GM19467 (cell line): ENCODE measurements at regions not wholly inside any gene's neighbourhood (a gene's known extent, or its start where the extent isn't known, plus 50 kb on each side); places are given as distances from the start of the nearest gene placed in this dataset.

Experiments used
- ATAC-seq: cut with Tn5 transposase; IDR thresholded peaks from one replicate; pipeline ENCODE4 v1.9.1; 2021; ENCODE audit warnings: mild to moderate bottlenecking, moderate library complexity; ENCODE audit not compliant: unreplicated experiment

- ATAC-seq: no peak
These were observed 718.9 kb upstream of the FANCL start for GRCh38 chr2:58959996-58960395.

DNA sequence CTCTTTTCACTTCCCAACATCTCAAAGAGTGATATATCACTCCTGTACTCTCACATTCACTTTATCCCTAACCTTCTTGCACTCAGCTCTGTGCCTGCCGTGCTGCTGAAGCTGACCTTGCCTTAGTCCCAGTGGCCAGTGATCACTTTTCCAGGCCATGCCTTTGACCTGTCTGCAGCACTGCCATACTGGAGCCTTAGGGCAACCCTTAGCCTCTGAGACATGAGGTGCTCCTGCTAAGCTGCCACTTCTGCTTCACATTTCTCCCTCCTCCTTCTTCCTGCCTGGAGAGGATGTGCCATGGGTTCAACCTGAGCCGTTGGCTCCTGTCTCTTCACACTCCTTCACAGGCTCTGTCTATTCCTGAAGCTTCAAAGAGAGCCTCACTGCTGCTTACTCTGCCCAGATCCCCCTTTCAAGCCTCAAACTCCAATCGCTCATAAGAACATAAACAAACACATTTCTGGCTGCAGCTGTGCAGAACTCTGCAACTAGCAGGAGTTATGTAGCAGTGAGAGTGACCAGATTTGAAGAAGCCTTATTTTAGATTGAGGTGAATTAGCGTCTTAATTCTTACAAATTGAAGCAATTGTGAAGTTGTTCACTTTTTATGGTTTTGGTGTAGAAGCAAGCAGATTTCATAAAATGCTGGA is 716.2 kb upstream of the FANCL start:
- ATAC-seq: no peak

GRCh38 chr2:58954880-58955385 is 713.8 kb upstream of the FANCL start:
- no peak for ATAC-seq

- no peak for ATAC-seq
These were observed 710.6 kb upstream of the FANCL start for GRCh38 chr2:58951722-58952121.

- ATAC-seq: no peak
These were observed 709.8 kb upstream of the FANCL start for GRCh38 chr2:58950795-58951462.

- ATAC-seq: no peak
These were observed 698.3 kb upstream of the FANCL start for GRCh38 chr2:58939388-58939787.

DNA sequence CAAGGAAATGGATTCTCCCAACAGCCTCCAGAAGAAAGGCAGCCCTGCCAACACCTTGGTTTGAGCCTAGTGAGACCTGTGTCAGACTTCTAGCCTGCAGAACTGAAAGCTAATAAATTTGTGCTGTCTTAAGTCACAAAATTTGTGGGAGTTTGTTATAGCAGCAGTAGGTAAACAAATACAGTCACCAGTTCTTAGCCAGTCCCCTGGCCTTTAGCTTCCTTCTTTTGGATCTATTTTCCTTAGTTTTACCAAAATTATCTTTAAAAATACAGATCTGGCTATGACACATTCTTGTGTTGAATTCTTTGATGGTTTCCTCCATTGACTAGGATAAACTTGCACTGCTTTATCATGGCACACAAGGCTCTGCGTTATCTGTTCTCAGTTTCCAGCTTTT is 697.9 kb upstream of the FANCL start:
- ATAC-seq: no peak

DNA sequence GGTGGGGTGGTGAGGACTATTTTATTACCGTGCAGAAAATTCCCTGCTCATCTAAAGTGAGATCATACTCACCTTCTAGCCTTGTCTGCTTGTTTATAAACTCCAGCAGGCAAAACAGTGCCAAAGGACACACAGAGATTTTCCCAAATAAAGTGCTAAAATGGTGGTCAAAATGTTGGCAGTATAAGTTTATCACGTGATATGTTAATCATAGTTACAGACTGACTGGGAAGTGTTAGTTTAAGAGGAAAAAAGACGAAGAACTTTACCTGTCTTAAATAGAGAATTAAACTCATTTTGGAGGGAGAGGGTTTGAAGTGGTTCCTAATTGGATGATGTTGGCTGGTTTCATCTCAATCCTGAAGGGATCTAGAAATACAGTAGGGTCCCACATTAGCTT is 691.7 kb upstream of the FANCL start:
- ATAC-seq: no peak

GRCh38 chr2:58930537-58930936 is 689.4 kb upstream of the FANCL start:
- no peak for ATAC-seq

DNA sequence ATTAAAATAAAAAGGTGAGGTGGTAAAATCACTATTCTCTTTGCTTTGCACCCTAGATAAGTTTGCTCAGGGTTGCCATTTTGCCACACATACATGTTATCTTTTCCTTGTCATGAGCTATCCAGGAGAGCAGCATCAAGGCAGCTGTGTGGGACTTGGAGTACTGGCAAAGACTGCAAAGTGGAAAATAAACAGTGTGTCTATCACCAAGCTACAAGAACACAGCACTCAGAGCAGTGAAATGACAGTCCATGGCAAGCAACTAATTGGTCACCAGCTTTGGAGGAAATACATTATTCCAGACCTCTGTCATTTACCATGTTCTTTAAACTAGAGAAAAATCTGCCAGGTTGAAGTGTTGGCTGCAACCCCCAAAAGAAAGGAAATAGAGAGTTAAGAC is 687.8 kb upstream of the FANCL start:
- ATAC-seq: no peak

DNA sequence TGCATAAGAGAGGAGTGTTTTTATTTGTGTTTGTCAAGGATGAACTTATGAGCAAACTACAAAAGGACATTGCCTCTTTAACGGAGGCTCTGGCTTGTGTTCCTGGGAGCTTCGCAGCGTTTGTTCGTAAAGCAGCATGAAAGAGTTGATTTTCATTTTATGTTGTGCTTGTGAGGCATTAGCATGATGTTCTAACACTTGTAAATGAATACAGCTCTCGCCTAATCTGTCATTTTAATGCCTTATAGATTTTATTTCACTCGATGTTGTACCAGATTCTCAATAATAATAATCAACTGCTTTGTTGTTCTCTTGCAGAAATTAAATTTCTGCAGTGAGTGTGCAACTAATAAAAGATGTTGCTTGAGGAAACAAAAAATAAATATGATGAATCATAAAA is 687.3 kb upstream of the FANCL start:
- no peak for ATAC-seq

DNA sequence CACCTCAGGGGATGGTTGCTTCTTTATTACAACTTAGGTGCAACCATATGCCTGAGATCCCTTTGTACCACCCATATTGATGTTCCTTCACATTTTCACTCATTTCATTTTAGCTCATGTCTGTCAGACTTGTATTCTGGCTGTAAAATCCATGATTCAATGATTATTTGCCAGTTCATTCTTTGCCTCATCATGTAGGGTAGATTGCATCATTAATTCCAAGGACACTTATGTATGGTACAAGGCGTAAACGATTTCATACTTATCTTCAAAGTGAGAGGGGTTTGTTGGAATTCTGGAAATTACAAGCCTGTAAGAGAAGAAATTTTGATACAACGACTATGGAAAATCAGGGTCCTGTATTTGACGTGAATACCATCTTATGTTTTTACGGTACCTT is 685.0 kb upstream of the FANCL start:
- ATAC-seq: no peak

DNA sequence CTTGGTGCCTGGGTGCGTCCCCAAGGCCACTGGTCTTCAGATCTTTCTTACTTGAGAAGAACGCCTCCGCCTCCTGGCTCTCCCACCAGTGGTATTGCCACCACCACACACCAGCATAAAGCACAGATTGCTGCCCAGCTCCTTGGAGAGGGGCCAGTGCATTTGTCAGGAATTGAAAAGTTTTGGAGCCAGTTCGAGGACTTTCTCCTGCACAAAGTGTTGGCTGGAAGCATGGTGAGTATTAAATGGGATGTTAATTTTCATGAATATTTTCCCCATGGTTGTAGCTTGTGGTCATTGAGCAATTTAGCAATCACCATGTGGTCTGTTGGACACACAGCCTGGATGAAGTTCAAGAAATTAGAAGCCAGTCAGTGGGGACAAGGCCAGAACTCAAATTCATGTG is 684.6 kb upstream of the FANCL start:
- ATAC-seq: no peak

GRCh38 chr2:58923869-58924268 is 682.7 kb upstream of the FANCL start:
- no peak for ATAC-seq

DNA sequence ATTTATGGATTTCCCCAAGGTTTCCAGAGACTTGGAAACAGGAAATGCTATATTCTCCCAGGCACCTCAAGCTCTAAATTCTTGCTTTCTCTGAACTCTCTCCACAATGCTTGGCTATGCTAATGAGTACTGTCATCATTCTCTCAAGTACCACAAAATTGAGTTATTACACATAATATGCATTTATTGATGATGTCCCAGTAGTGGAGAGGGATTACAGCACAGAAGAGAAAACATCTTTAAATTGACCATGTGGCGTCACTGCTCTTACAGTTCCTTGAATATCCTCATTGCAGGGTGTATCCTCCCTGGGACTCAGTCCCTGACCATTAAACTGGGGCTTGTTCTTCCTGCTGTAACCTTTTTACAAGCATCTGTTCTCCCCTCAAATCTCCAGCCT is 681.1 kb upstream of the FANCL start:
- no peak for ATAC-seq

GRCh38 chr2:58921676-58922075 is 680.6 kb upstream of the FANCL start:
- no peak for ATAC-seq

- ATAC-seq: no peak
These were observed 678.9 kb upstream of the FANCL start for GRCh38 chr2:58920001-58920400.

DNA sequence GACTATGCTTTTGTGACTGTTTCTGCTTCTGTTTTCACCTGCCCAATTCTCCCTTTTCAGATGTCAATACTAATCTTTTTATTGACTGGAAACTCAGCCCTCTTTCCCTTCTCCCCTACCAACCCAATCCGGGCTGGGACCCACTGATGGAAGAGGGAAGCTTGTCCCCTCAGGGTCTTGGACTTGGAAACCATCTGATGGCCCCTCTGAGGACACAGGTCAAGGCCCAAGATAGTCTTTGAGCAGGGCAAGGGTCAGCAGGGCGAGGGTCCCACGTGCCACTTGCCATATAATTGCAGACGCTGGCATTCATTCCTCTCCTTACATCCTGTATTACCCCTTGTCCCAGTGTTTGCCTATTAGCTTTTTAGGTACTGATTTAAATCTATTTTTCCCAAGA is 678.2 kb upstream of the FANCL start:
- no peak for ATAC-seq

DNA sequence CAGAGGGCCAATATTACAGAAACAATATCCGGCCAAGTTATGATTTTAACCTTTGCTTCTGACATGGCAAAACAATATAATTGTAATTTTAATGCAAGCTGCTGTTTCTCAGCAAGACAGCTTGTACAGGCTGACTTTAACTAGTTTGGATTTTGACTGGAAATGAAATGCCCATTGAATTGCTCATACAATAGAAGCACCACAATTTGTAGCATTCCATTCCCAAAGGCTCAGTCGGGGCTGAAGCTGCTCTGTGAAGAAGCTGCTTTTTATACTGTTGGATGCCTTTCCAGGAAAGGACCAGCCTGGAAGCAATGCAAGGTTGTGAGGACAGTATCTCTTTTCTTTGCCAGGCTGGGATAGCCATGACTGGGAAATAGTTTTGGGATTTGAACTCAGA is 677.0 kb upstream of the FANCL start:
- no peak for ATAC-seq

GRCh38 chr2:58917596-58917995 is 676.5 kb upstream of the FANCL start:
- ATAC-seq: no peak

- ATAC-seq: no peak
These were observed 674.9 kb upstream of the FANCL start for GRCh38 chr2:58916063-58916462.

- no peak for ATAC-seq
These were observed 673.8 kb upstream of the FANCL start for GRCh38 chr2:58914733-58915505.
